Fibroblast of lung (primary cell): ENCODE measurements at regions not wholly inside any gene's neighbourhood (a gene's known extent, or its start where the extent isn't known, plus 50 kb on each side); places are given as distances from the start of the nearest gene placed in this dataset.
A peak's percentile ranks its signal among the peaks of the same experiment; 100 is the strongest.

Source experiments
- DNase-seq, 2 donors: peaks; one replicate each; pipeline versions ENCODE4 v3.0.0 to v3.0.0-alpha.2; 2010; ENCODE audit warnings: low read depth in 2 of 2
- H2AFZ ChIP-seq: 2 replicates; pipeline ENCODE4 v1.5.1; 2012; ENCODE audit warnings: low read length, control low read depth, inconsistent platforms
- H3K27ac ChIP-seq: 2 replicates; pipeline ENCODE4 v1.5.1; 2011; ENCODE audit warnings: low read length, control low read depth; ENCODE audit not compliant: insufficient read depth
- H3K27me3 ChIP-seq: 2 replicates; pipeline ENCODE4 v1.5.1; 2011; ENCODE audit warnings: mild to moderate bottlenecking, low read length; ENCODE audit not compliant: control insufficient read depth, insufficient read depth
- H3K36me3 ChIP-seq: 2 replicates; pipeline ENCODE4 v1.5.1; 2011; ENCODE audit warnings: low read length; ENCODE audit not compliant: control insufficient read depth, insufficient read depth
- H3K4me1 ChIP-seq: 2 replicates; pipeline ENCODE4 v1.5.1; 2011; ENCODE audit warnings: low read length; ENCODE audit not compliant: control insufficient read depth, insufficient read depth; ENCODE audit errors: extremely low read depth
- H3K4me2 ChIP-seq: 2 replicates; pipeline ENCODE4 v1.5.1; 2011; ENCODE audit warnings: low read length, control low read depth; ENCODE audit not compliant: insufficient read depth; ENCODE audit errors: extremely low read depth
- H3K4me3 ChIP-seq, 4 experiments: fragments of 200-600 bp in 1 of 4; sonication (generic) in 1 of 4; replicated peaks in 1 of 4; 2 replicates each; pipeline ENCODE4 v1.5.1; 2011 to 2016; ENCODE audit warnings: low read length in 4 of 4, low read depth in 3 of 4, mild to moderate bottlenecking in 3 of 4, control low read depth in 2 of 4, inconsistent platforms in 1 of 4, mixed read lengths in 1 of 4; ENCODE audit not compliant: insufficient read depth in 1 of 4; ENCODE audit errors: control extremely low read depth in 1 of 4
- H3K79me2 ChIP-seq: 2 replicates; pipeline ENCODE4 v1.5.1; 2012; ENCODE audit warnings: mild to moderate bottlenecking, low read length, inconsistent platforms; ENCODE audit not compliant: control insufficient read depth, insufficient read depth
- H3K9ac ChIP-seq: 2 replicates; pipeline ENCODE4 v1.5.1; 2011; ENCODE audit warnings: mild to moderate bottlenecking, low read length, control low read depth; ENCODE audit not compliant: insufficient read depth
- H3K9me3 ChIP-seq: 2 replicates; pipeline ENCODE4 v1.5.1; 2012; ENCODE audit warnings: low read depth, low read length; ENCODE audit not compliant: control insufficient read depth, insufficient read depth
- H4K20me1 ChIP-seq: 2 replicates; pipeline ENCODE4 v1.5.1; 2011; ENCODE audit warnings: low read length; ENCODE audit not compliant: control insufficient read depth, insufficient read depth; ENCODE audit errors: extremely low read depth
- EZH2 ChIP-seq: IDR thresholded peaks from 2 replicates; pipeline ENCODE4 v1.5.1; 2012; ENCODE audit warnings: low read length, control low read depth, mild to moderate bottlenecking; ENCODE audit errors: missing control alignments
- TF ChIP-seq, protein P1 (sequence below), 2 donors: IDR thresholded peaks in 1 of 2; conservative IDR thresholded peaks in 1 of 2; 1 replicate in 1 of 2; 2 replicates in 1 of 2; pipeline ENCODE4 v1.5.1; 2011 to 2012; ENCODE audit warnings: low read length in 2 of 2, control low read depth in 1 of 2, inconsistent platforms in 1 of 2, low read depth in 1 of 2, mild to moderate bottlenecking in 1 of 2

DNA sequence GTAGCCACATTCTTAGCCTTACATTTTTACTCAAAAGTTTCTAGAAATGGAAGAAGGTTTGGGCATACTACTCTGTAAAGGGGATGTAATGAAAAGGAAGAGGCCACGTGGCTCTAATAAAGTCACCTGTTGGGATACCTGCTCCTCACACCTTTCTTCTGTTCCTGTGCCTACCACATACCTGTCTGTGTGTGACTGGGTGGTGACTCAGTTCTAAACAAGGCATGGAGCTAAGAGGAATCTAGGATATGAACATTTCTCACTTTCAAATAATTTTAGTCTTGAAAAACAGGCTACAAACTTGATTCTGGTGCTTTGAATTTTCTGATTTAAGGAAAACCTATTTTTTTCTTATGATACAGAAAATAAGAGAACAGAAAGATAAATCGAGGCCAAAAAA, 363.6 kb downstream of the RFPL4B start:
- TF ChIP-seq EZH2 = no peak
- TF ChIP-seq, protein P1, sequence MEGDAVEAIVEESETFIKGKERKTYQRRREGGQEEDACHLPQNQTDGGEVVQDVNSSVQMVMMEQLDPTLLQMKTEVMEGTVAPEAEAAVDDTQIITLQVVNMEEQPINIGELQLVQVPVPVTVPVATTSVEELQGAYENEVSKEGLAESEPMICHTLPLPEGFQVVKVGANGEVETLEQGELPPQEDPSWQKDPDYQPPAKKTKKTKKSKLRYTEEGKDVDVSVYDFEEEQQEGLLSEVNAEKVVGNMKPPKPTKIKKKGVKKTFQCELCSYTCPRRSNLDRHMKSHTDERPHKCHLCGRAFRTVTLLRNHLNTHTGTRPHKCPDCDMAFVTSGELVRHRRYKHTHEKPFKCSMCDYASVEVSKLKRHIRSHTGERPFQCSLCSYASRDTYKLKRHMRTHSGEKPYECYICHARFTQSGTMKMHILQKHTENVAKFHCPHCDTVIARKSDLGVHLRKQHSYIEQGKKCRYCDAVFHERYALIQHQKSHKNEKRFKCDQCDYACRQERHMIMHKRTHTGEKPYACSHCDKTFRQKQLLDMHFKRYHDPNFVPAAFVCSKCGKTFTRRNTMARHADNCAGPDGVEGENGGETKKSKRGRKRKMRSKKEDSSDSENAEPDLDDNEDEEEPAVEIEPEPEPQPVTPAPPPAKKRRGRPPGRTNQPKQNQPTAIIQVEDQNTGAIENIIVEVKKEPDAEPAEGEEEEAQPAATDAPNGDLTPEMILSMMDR (conservative IDR thresholded peaks at IDR 0.05 in 1 of 2, IDR thresholded peaks at IDR 0.05 in 1 of 2; ENCODE audit: low read depth in 1 of 2, low read length in 2 of 2) = no peak
- H2AFZ ChIP-seq = no peak overlapping the region
- H3K9ac ChIP-seq = no peak overlapping the region
- H3K27ac ChIP-seq = no peak overlapping the region
- no peaks in the 10 kb centered on the region for H4K20me1 ChIP-seq
- no peak overlapping the region for H3K4me3 ChIP-seq
- no peak overlapping the region for H3K4me2 ChIP-seq
- H3K9me3 ChIP-seq = no peaks in the 10 kb centered on the region
- no peaks in the 10 kb centered on the region for H3K4me1 ChIP-seq
- no peaks in the 10 kb centered on the region for H3K36me3 ChIP-seq
- DNase-seq = no peak
- no peaks in the 10 kb centered on the region for H3K27me3 ChIP-seq
- H3K79me2 ChIP-seq = no peaks in the 10 kb centered on the region

- Histone ChIP-seq H3K4me1 (no peaks in the 10 kb centered on the region), H3K9ac (no peak overlapping the region), H3K79me2 (no peaks in the 10 kb centered on the region), H2AFZ (no peak overlapping the region), H3K27me3 (no peaks in the 10 kb centered on the region), H3K4me3 (no peak overlapping the region), H3K9me3 (no peaks in the 10 kb centered on the region), H3K27ac (no peak overlapping the region), H4K20me1 (no peaks in the 10 kb centered on the region), H3K36me3 (no peaks in the 10 kb centered on the region), H3K4me2 (no peak overlapping the region)
- TF ChIP-seq, protein P1 (conservative IDR thresholded peaks at IDR 0.05 in 1 of 2, IDR thresholded peaks at IDR 0.05 in 1 of 2; ENCODE audit: low read depth in 1 of 2, low read length in 2 of 2) = no peak
- TF ChIP-seq EZH2 = no peak
- no peak for DNase-seq
Observed at GRCh38 chr6:112713402-112713801, 366.3 kb downstream of the RFPL4B start.

- Histone ChIP-seq H3K36me3 (no peaks in the 10 kb centered on the region), H3K27ac (no peak overlapping the region), H3K4me3 (no peak overlapping the region), H3K9me3 (no peaks in the 10 kb centered on the region), H2AFZ (no peak overlapping the region), H3K79me2 (no peaks in the 10 kb centered on the region), H3K4me2 (no peak overlapping the region), H3K4me1 (no peaks in the 10 kb centered on the region), H4K20me1 (no peaks in the 10 kb centered on the region), H3K27me3 (no peaks in the 10 kb centered on the region), H3K9ac (no peak overlapping the region)
- TF ChIP-seq EZH2 = no peak
- TF ChIP-seq, protein P1 (conservative IDR thresholded peaks at IDR 0.05 in 1 of 2, IDR thresholded peaks at IDR 0.05 in 1 of 2; ENCODE audit: low read depth in 1 of 2, low read length in 2 of 2) = no peak
- DNase-seq = peak; percentile 24 to 47
Observed at GRCh38 chr6:112717401-112717800, 370.3 kb downstream of the RFPL4B start.
